Peyer's patch (tissue), 4 donors: ENCODE measurements at regions not wholly inside any gene's neighbourhood (a gene's known extent, or its start where the extent isn't known, plus 50 kb on each side); places are given as distances from the start of the nearest gene placed in this dataset.

Experiments
- DNase-seq, 3 donors: peaks; one replicate each; pipeline ENCODE4 v3.0.0-alpha.2; 2017 to 2019
- H3K27ac ChIP-seq, 4 donors: fragments of 200-600 bp; sonication (generic); one replicate each; pipeline ENCODE4 v1.5.1; 2016 to 2019
- H3K27me3 ChIP-seq, 2 donors: fragments of 200-600 bp; sonication (generic); one replicate each; pipeline ENCODE4 v1.5.1; 2019
- H3K36me3 ChIP-seq, 3 donors: fragments of 200-600 bp; sonication (generic); one replicate each; pipeline ENCODE4 v1.5.1; 2016 to 2019
- H3K4me1 ChIP-seq, 4 donors: fragments of 200-600 bp; sonication (generic); one replicate each; pipeline ENCODE4 v1.5.1; 2016 to 2019
- H3K4me3 ChIP-seq, 4 donors: fragments of 200-600 bp; sonication (generic); 1 replicate in 3 of 4; 2 replicates in 1 of 4; pipeline ENCODE4 v1.5.1; 2016 to 2019; ENCODE audit warnings: mild to moderate bottlenecking in 1 of 4
- H3K9me3 ChIP-seq, 4 donors: fragments of 200-600 bp; sonication (generic); one replicate each; pipeline ENCODE4 v1.5.1; 2016 to 2019; ENCODE audit warnings: mild to moderate bottlenecking in 1 of 4
- CTCF ChIP-seq, 6 experiments: fragments of 450-650 bp in 4 of 6; fragments of 200-600 bp in 2 of 6; sonication (generic) in 1 of 6; IDR thresholded peaks; one replicate each; pipeline ENCODE4 v1.5.1; 2017 to 2019; ENCODE audit warnings: antibody characterized with exemption in 6 of 6, mild to moderate bottlenecking in 3 of 6, moderate library complexity in 1 of 6
- POLR2A ChIP-seq, 2 donors: fragments of 450-650 bp; IDR thresholded peaks; one replicate each; pipeline ENCODE4 v1.5.1; 2017; ENCODE audit warnings: antibody characterized with exemption in 2 of 2, mild to moderate bottlenecking in 2 of 2, moderate library complexity in 2 of 2

- Histone ChIP-seq H3K27me3 (no peaks in the 10 kb centered on the region), H3K4me1 (no peaks in the 10 kb centered on the region), H3K4me3 (no peak overlapping the region), H3K9me3 (no peaks in the 10 kb centered on the region), H3K27ac (no peak overlapping the region), H3K36me3 (no peaks in the 10 kb centered on the region)
- no peak for DNase-seq
- no peak for TF ChIP-seq CTCF (IDR thresholded peaks at IDR 0.05)
- TF ChIP-seq POLR2A (IDR thresholded peaks at IDR 0.05): no peak
These were observed 62.9 kb upstream of the TUBA3E start for GRCh38 chr2:130261099-130261498.

GRCh38 chr2:130259594-130259993, 61.4 kb upstream of the TUBA3E start:
- Histone ChIP-seq H3K27ac (no peak overlapping the region), H3K27me3 (no peaks in the 10 kb centered on the region), H3K9me3 (no peaks in the 10 kb centered on the region), H3K4me3 (no peak overlapping the region), H3K36me3 (no peaks in the 10 kb centered on the region), H3K4me1 (no peaks in the 10 kb centered on the region)
- TF ChIP-seq POLR2A (IDR thresholded peaks at IDR 0.05): no peak
- TF ChIP-seq CTCF (IDR thresholded peaks at IDR 0.05): no peak
- DNase-seq: no peak

- H3K36me3 ChIP-seq: no peaks in the 10 kb centered on the region
- H3K27ac ChIP-seq: no peak overlapping the region
- H3K27me3 ChIP-seq: no peaks in the 10 kb centered on the region
- TF ChIP-seq POLR2A (IDR thresholded peaks at IDR 0.05): no peak
- TF ChIP-seq CTCF (IDR thresholded peaks at IDR 0.05): no peak
- DNase-seq: no peak
- no peak overlapping the region for H3K4me3 ChIP-seq
- no peaks in the 10 kb centered on the region for H3K4me1 ChIP-seq
- no peaks in the 10 kb centered on the region for H3K9me3 ChIP-seq
These were observed 60.1 kb upstream of the TUBA3E start for GRCh38 chr2:130258356-130258755.

GRCh38 chr2:130252880-130253645, 54.8 kb upstream of the TUBA3E start:
- no peak for TF ChIP-seq POLR2A (IDR thresholded peaks at IDR 0.05)
- peak in 1 of 6 experiments; percentile 6 for TF ChIP-seq CTCF (IDR thresholded peaks at IDR 0.05)
- Histone ChIP-seq H3K36me3 (no peaks in the 10 kb centered on the region), H3K27ac (no peak overlapping the region), H3K4me1 (no peaks in the 10 kb centered on the region), H3K4me3 (peak overlapping the region in 2 of 4 donors; percentile 19 to 46), H3K27me3 (peaks cover 0 to 5% of the 10 kb centered on the region in 2 donors), H3K9me3 (no peaks in the 10 kb centered on the region)
- no peak for DNase-seq

GRCh38 chr2:130251873-130252620, 53.8 kb upstream of the TUBA3E start:
- TF ChIP-seq CTCF (IDR thresholded peaks at IDR 0.05): no peak
- TF ChIP-seq POLR2A (IDR thresholded peaks at IDR 0.05): no peak
- Histone ChIP-seq H3K27ac (no peak overlapping the region), H3K36me3 (no peaks in the 10 kb centered on the region), H3K9me3 (no peaks in the 10 kb centered on the region), H3K4me1 (no peaks in the 10 kb centered on the region), H3K27me3 (peaks cover 0 to 5% of the 10 kb centered on the region in 2 donors), H3K4me3 (peak overlapping the region in 1 of 4 donors; percentile 12)
- no peak for DNase-seq
